HAP-1 (cell line): ENCODE measurements at regions not wholly inside any gene's neighbourhood (a gene's known extent, or its start where the extent isn't known, plus 50 kb on each side); places are given as distances from the start of the nearest gene placed in this dataset.

ENCODE experiments used
- DNase-seq, 2 experiments: peaks; one replicate each; pipeline ENCODE4 v3.0.0-alpha.2; 2016 to 2020; ENCODE audit warnings: low spot score in 2 of 2
- H3K27me3 ChIP-seq: fragments of 250-450 bp; sonication (Bioruptor Pico); 2 replicates; pipeline ENCODE4 v1.5.1; 2020; ENCODE audit warnings: low read depth, mild to moderate bottlenecking, moderate library complexity
- H3K36me3 ChIP-seq: fragments of 250-450 bp; sonication (Bioruptor Pico); replicated peaks from 2 replicates; pipeline ENCODE4 v1.5.1; 2020; ENCODE audit warnings: mild to moderate bottlenecking
- H3K4me1 ChIP-seq: fragments of 250-450 bp; sonication (Bioruptor Pico); 2 replicates; pipeline ENCODE4 v1.5.1; 2020; ENCODE audit warnings: mild to moderate bottlenecking
- H3K4me3 ChIP-seq: fragments of 250-450 bp; sonication (Bioruptor Pico); 2 replicates; pipeline ENCODE4 v1.5.1; 2020; ENCODE audit warnings: mild to moderate bottlenecking, moderate library complexity
- H3K9me3 ChIP-seq: fragments of 250-450 bp; sonication (Bioruptor Pico); 2 replicates; pipeline ENCODE4 v1.5.1; 2020; ENCODE audit warnings: mild to moderate bottlenecking, moderate library complexity
- in situ Hi-C: fragments of 300-500 bp; cut with MboI; formaldehyde crosslinking; loops from 3 replicates; pipeline ENCODE4 v1.14.3; 2020; ENCODE audit warnings: low sequenced_read_pairs, inconsistent platforms, mixed read lengths

GRCh38 chr4:110737931-110738330 is 115.1 kb upstream of the PITX2 start:
- Histone ChIP-seq H3K4me3 (no peak overlapping the region), H3K4me1 (peaks cover 6% of the 10 kb centered on the region), H3K27me3 (no peaks in the 10 kb centered on the region), H3K9me3 (no peaks in the 10 kb centered on the region), H3K36me3 (no peaks in the 10 kb centered on the region)
- in situ Hi-C loops = no loop called here
- no peak for DNase-seq

- no peaks in the 10 kb centered on the region for H3K9me3 ChIP-seq
- peaks cover 6% of the 10 kb centered on the region for H3K4me1 ChIP-seq
- in situ Hi-C loops = no loop called here
- H3K27me3 ChIP-seq = no peaks in the 10 kb centered on the region
- no peak for DNase-seq
- H3K36me3 ChIP-seq = no peaks in the 10 kb centered on the region
- no peak overlapping the region for H3K4me3 ChIP-seq
Observed at GRCh38 chr4:110742143-110742542, 119.3 kb upstream of the PITX2 start.

- no peaks in the 10 kb centered on the region for H3K4me1 ChIP-seq
- in situ Hi-C loops = no loop called here
Observed at GRCh38 chr4:110748071-110748470, 125.2 kb upstream of the PITX2 start.

GRCh38 chr4:110751183-110751582 is 128.3 kb upstream of the PITX2 start:
- no peak for DNase-seq
- in situ Hi-C loops = no loop called here
- no peaks in the 10 kb centered on the region for H3K27me3 ChIP-seq
- no peaks in the 10 kb centered on the region for H3K36me3 ChIP-seq
- no peak overlapping the region for H3K4me3 ChIP-seq
- H3K9me3 ChIP-seq = no peaks in the 10 kb centered on the region
- no peaks in the 10 kb centered on the region for H3K4me1 ChIP-seq

More at GRCh38 chr4:110748071-110748470, 125.2 kb upstream of the PITX2 start:
- no peaks in the 10 kb centered on the region for H3K36me3 ChIP-seq
- H3K27me3 ChIP-seq = no peaks in the 10 kb centered on the region
- DNase-seq = no peak
- no peak overlapping the region for H3K4me3 ChIP-seq
- H3K9me3 ChIP-seq = no peaks in the 10 kb centered on the region

- Histone ChIP-seq H3K9me3 (no peaks in the 10 kb centered on the region), H3K27me3 (no peaks in the 10 kb centered on the region), H3K4me1 (no peaks in the 10 kb centered on the region), H3K36me3 (no peaks in the 10 kb centered on the region), H3K4me3 (no peak overlapping the region)
- no peak for DNase-seq
- in situ Hi-C loops = no loop called here
Observed at GRCh38 chr4:110751986-110752385, 129.1 kb upstream of the PITX2 start.

- no peaks in the 10 kb centered on the region for H3K27me3 ChIP-seq
- in situ Hi-C loops = no loop called here
- no peak overlapping the region for H3K4me3 ChIP-seq
- no peaks in the 10 kb centered on the region for H3K36me3 ChIP-seq
- no peaks in the 10 kb centered on the region for H3K4me1 ChIP-seq
- no peaks in the 10 kb centered on the region for H3K9me3 ChIP-seq
- no peak for DNase-seq
Observed at GRCh38 chr4:110753466-110753865, 130.6 kb upstream of the PITX2 start.

- H3K27me3 ChIP-seq = no peaks in the 10 kb centered on the region
- no peak overlapping the region for H3K4me3 ChIP-seq
- in situ Hi-C loops = no loop called here
- H3K36me3 ChIP-seq = no peaks in the 10 kb centered on the region
- H3K9me3 ChIP-seq = no peaks in the 10 kb centered on the region
- H3K4me1 ChIP-seq = no peaks in the 10 kb centered on the region
- DNase-seq = no peak
Observed at GRCh38 chr4:110754716-110755115, 131.8 kb upstream of the PITX2 start.

GRCh38 chr4:110769578-110769977 is 146.7 kb upstream of the PITX2 start:
- no peaks in the 10 kb centered on the region for H3K36me3 ChIP-seq
- H3K27me3 ChIP-seq = no peaks in the 10 kb centered on the region
- DNase-seq = no peak
- H3K4me1 ChIP-seq = no peaks in the 10 kb centered on the region
- H3K9me3 ChIP-seq = no peaks in the 10 kb centered on the region
- in situ Hi-C loops = no loop called here
- H3K4me3 ChIP-seq = no peak overlapping the region

- H3K9me3 ChIP-seq = no peaks in the 10 kb centered on the region
- H3K27me3 ChIP-seq = no peaks in the 10 kb centered on the region
- no peak for DNase-seq
- in situ Hi-C loops = no loop called here
- H3K4me1 ChIP-seq = no peaks in the 10 kb centered on the region
- H3K36me3 ChIP-seq = no peaks in the 10 kb centered on the region
- H3K4me3 ChIP-seq = no peak overlapping the region
Observed at GRCh38 chr4:110770353-110770752, 147.5 kb upstream of the PITX2 start.

GRCh38 chr4:110778521-110778920 is 155.6 kb upstream of the PITX2 start:
- no peaks in the 10 kb centered on the region for H3K36me3 ChIP-seq
- no peaks in the 10 kb centered on the region for H3K4me1 ChIP-seq
- in situ Hi-C loops = no loop called here
- no peak overlapping the region for H3K4me3 ChIP-seq
- no peaks in the 10 kb centered on the region for H3K9me3 ChIP-seq
- H3K27me3 ChIP-seq = no peaks in the 10 kb centered on the region
- no peak for DNase-seq

- in situ Hi-C loops = no loop called here
- Histone ChIP-seq H3K36me3 (no peaks in the 10 kb centered on the region), H3K9me3 (no peaks in the 10 kb centered on the region), H3K4me1 (no peaks in the 10 kb centered on the region), H3K27me3 (no peaks in the 10 kb centered on the region), H3K4me3 (no peak overlapping the region)
- no peak for DNase-seq
Observed at GRCh38 chr4:110780538-110780937, 157.7 kb upstream of the PITX2 start.

GRCh38 chr4:110781944-110782343 is 159.1 kb upstream of the PITX2 start:
- in situ Hi-C loops = no loop called here

GRCh38 chr4:110787109-110787508 is 164.2 kb upstream of the PITX2 start:
- no peaks in the 10 kb centered on the region for H3K27me3 ChIP-seq
- in situ Hi-C loops = no loop called here
- H3K4me3 ChIP-seq = no peak overlapping the region
- no peak for DNase-seq
- no peaks in the 10 kb centered on the region for H3K4me1 ChIP-seq
- H3K9me3 ChIP-seq = no peaks in the 10 kb centered on the region
- no peaks in the 10 kb centered on the region for H3K36me3 ChIP-seq

More at GRCh38 chr4:110781944-110782343, 159.1 kb upstream of the PITX2 start:
- Histone ChIP-seq H3K4me1 (no peaks in the 10 kb centered on the region), H3K27me3 (no peaks in the 10 kb centered on the region), H3K4me3 (no peak overlapping the region), H3K36me3 (no peaks in the 10 kb centered on the region), H3K9me3 (no peaks in the 10 kb centered on the region)
- DNase-seq = no peak

GRCh38 chr4:110787707-110788106 is 164.8 kb upstream of the PITX2 start:
- in situ Hi-C loops = no loop called here
- no peak for DNase-seq
- no peaks in the 10 kb centered on the region for H3K27me3 ChIP-seq
- no peaks in the 10 kb centered on the region for H3K9me3 ChIP-seq
- H3K36me3 ChIP-seq = no peaks in the 10 kb centered on the region
- no peak overlapping the region for H3K4me3 ChIP-seq
- H3K4me1 ChIP-seq = no peaks in the 10 kb centered on the region

GRCh38 chr4:110788302-110788701 is 165.4 kb upstream of the PITX2 start:
- H3K4me3 ChIP-seq = no peak overlapping the region
- in situ Hi-C loops = no loop called here
- H3K36me3 ChIP-seq = no peaks in the 10 kb centered on the region
- no peaks in the 10 kb centered on the region for H3K27me3 ChIP-seq
- no peaks in the 10 kb centered on the region for H3K9me3 ChIP-seq
- DNase-seq = no peak
- H3K4me1 ChIP-seq = no peaks in the 10 kb centered on the region
